ENCODE measurements at regions not wholly inside any gene's neighbourhood (a gene's known extent, or its start where the extent isn't known, plus 50 kb on each side); places are given as distances from the start of the nearest gene placed in this dataset.

GRCh38 chr1:97996880-97997279 lies 76.0 kb upstream of the DPYD start:
- TF ChIP-seq, protein P1, sequence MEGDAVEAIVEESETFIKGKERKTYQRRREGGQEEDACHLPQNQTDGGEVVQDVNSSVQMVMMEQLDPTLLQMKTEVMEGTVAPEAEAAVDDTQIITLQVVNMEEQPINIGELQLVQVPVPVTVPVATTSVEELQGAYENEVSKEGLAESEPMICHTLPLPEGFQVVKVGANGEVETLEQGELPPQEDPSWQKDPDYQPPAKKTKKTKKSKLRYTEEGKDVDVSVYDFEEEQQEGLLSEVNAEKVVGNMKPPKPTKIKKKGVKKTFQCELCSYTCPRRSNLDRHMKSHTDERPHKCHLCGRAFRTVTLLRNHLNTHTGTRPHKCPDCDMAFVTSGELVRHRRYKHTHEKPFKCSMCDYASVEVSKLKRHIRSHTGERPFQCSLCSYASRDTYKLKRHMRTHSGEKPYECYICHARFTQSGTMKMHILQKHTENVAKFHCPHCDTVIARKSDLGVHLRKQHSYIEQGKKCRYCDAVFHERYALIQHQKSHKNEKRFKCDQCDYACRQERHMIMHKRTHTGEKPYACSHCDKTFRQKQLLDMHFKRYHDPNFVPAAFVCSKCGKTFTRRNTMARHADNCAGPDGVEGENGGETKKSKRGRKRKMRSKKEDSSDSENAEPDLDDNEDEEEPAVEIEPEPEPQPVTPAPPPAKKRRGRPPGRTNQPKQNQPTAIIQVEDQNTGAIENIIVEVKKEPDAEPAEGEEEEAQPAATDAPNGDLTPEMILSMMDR (IDR thresholded peaks at IDR 0.05; ENCODE audit: insufficient read depth, low read length, missing control alignments) = no peak
- CTCF ChIA-PET = interaction anchor here (1.1 to 1.5 kb wide), 3 partner anchors 8 to 54 kb away, joined by 3 to 5 read pairs (median 4); no protein-coding TSS in a partner anchor
- POLR2A ChIA-PET = no interaction called here
- DNase-seq (ENCODE audit: low read depth, low spot score) = no peak
- H3K4me3 ChIP-seq (ENCODE audit: low read depth, low read length) = no peak overlapping the region

- CTCF ChIA-PET = interaction anchor here (1.5 kb wide), 1 partner anchor 479 kb away, joined by 3 read pairs; no protein-coding TSS in a partner anchor
Observed at GRCh38 chr1:97989094-97989680, 68.4 kb upstream of the DPYD start.

DNA sequence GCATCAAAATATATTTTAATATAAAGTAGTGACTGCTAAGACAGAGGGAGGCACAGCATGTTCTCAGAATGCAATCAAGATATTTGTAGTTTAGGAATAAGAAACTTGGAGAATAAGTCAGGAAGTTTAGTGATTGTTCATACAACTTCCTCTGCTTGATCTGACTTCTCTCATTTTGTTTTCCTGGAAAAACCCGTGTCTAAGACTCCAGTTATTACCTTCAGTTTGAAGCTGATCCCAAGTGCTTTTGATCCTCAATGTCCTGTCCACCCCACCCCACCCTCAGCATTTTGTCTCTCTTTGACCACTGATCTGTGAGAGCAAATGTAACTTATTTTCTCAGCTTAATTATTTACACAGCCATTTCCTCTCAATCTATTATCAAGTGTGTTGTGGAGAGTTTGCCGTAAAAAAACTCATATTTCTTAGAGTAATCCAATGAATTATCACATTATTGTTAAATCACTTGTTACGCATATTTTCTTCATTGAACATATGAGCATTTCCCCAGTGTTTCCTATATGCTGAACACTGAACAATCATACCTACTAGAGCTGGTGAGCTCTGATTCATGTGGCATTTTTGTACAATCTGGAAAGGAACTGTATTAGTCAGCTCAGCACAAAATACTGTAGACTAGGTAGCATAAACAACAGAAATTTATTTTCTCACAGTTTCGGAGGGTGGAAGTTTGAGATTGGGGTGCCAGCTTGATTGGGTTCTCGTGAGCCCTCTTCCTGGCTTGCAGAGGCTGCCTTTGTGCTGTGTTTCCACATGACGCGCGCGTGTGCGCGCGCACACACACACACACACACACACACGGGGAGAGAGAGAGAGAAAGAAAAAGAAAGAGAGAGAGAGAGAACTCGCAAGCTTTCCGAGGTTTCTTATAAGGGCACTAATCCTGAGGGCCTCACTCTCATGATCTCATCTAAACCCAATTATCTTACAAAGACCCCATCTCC lies 65.5 kb upstream of the DPYD start:
- POLR2A ChIA-PET = interaction anchor here (0.6 kb wide), 1 partner anchor 58 kb away, joined by 3 read pairs; no protein-coding TSS in a partner anchor
- H3K4me3 ChIP-seq (ENCODE audit: low read depth, low read length) = no peak overlapping the region
- TF ChIP-seq, protein P1 (IDR thresholded peaks at IDR 0.05; ENCODE audit: insufficient read depth, low read length, missing control alignments) = no peak
- DNase-seq (ENCODE audit: low read depth, low spot score) = no peak
- CTCF ChIA-PET = interaction anchor here (0.7 to 1.5 kb wide), 3 partner anchors 24 to 65 kb away, joined by 3 to 4 read pairs (median 3); no protein-coding TSS in a partner anchor

More at GRCh38 chr1:97989094-97989680, 68.4 kb upstream of the DPYD start:
- no peak for DNase-seq (ENCODE audit: low read depth, low spot score)
- POLR2A ChIA-PET = no interaction called here
- no peak overlapping the region for H3K4me3 ChIP-seq (ENCODE audit: low read depth, low read length)
- TF ChIP-seq, protein P1 (IDR thresholded peaks at IDR 0.05; ENCODE audit: insufficient read depth, low read length, missing control alignments) = no peak

- POLR2A ChIA-PET = no interaction called here
- CTCF ChIA-PET = no interaction called here
- no peak for DNase-seq (ENCODE audit: low read depth, low spot score)
- no peak overlapping the region for H3K4me3 ChIP-seq (ENCODE audit: low read depth, low read length)
- TF ChIP-seq, protein P1 (IDR thresholded peaks at IDR 0.05; ENCODE audit: insufficient read depth, low read length, missing control alignments) = no peak
Observed at GRCh38 chr1:97983126-97983525, 62.3 kb upstream of the DPYD start.

DNA sequence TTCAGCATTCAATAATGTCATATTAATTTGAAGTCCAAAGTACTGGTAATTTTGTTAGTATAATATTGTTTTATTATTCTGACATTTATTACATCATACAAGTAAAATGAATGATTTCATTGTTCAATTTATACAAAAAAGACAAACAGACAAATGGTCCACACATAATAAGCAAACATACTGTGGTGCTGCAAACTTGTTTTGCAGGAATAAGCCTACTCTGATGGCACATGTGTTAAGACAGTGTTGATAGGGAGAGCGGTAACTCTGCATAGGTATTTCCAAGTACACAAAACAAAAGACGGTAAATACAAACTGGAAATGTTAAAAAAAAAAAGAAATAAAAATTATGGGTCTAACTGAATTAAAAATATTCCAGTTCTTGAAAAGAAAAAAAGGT lies 59.7 kb upstream of the DPYD start:
- no peak overlapping the region for H3K4me3 ChIP-seq (ENCODE audit: low read depth, low read length)
- DNase-seq (ENCODE audit: low read depth, low spot score) = no peak
- CTCF ChIA-PET = no interaction called here
- POLR2A ChIA-PET = no interaction called here
- TF ChIP-seq, protein P1 (IDR thresholded peaks at IDR 0.05; ENCODE audit: insufficient read depth, low read length, missing control alignments) = no peak

DNA sequence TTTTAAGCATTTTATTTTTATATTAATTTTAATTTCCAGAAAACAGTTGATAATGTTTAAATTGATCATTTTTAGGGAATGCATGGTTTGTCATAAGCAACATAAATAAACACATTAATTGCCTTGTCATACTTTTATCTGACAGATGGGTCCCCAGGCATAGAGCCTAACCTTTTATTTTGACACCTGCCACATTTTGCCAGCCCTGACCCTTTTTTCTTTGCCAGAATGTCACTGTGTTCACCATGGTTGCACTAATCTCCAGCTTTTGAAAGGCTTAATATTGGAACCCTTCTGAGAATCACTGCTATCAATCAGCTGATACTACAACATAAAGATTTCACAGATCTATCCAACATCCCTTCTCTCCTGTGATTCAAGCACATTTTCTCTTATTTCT lies 56.0 kb upstream of the DPYD start:
- TF ChIP-seq, protein P1 (IDR thresholded peaks at IDR 0.05; ENCODE audit: insufficient read depth, low read length, missing control alignments) = no peak
- ChIA-PET CTCF (interaction anchor here (1.2 kb wide), 1 partner anchor 26 kb away, joined by 3 read pairs; no protein-coding TSS in a partner anchor), POLR2A (no interaction called here)
- H3K4me3 ChIP-seq (ENCODE audit: low read depth, low read length) = no peak overlapping the region
- no peak for DNase-seq (ENCODE audit: low read depth, low spot score)
